Type B pancreatic cell (in vitro differentiated cells): ENCODE measurements at regions not wholly inside any gene's neighbourhood (a gene's known extent, or its start where the extent isn't known, plus 50 kb on each side); places are given as distances from the start of the nearest gene placed in this dataset.

Source experiments
- DNase-seq: peaks from one replicate; pipeline ENCODE4 v3.0.0; 2021; ENCODE audit warnings: mixed read lengths; ENCODE audit not compliant: unreplicated experiment; ENCODE audit errors: extremely low spot score
- H3K27ac Mint-ChIP-seq: 2 replicates; pipeline ENCODE4 v1.8.0; 2021; ENCODE audit warnings: mild to moderate bottlenecking, mixed read lengths
- H3K27me3 Mint-ChIP-seq: 2 replicates; pipeline ENCODE4 v1.8.0; 2021; ENCODE audit warnings: mixed read lengths
- H3K36me3 Mint-ChIP-seq: 2 replicates; pipeline ENCODE4 v1.8.0; 2021; ENCODE audit warnings: mixed read lengths
- H3K4me1 Mint-ChIP-seq: one replicate; pipeline ENCODE4 v1.8.0; 2021; ENCODE audit warnings: mixed read lengths; ENCODE audit not compliant: unreplicated experiment
- H3K4me3 Mint-ChIP-seq: 2 replicates; pipeline ENCODE4 v1.8.0; 2021; ENCODE audit warnings: mild to moderate bottlenecking, mixed read lengths
- H3K9me3 Mint-ChIP-seq: 2 replicates; pipeline ENCODE4 v1.8.0; 2021; ENCODE audit warnings: mixed read lengths
- CTCF ChIP-seq: fragments of 200-600 bp; sonication (generic); conservative IDR thresholded peaks from 2 replicates; pipeline ENCODE4 v1.5.0; 2021; ENCODE audit warnings: antibody characterized with exemption, mild to moderate bottlenecking

- TF ChIP-seq CTCF, result no peak
- no peak for DNase-seq
- Mint-ChIP-seq H3K36me3 (no peaks in the 10 kb centered on the region), H3K4me3 (no peak overlapping the region), H3K9me3 (no peaks in the 10 kb centered on the region), H3K4me1 (no peaks in the 10 kb centered on the region), H3K27ac (no peak overlapping the region), H3K27me3 (no peaks in the 10 kb centered on the region)
Measured at GRCh38 chr2:145625111-145625510, 1105.2 kb upstream of the ZEB2 start.

- Mint-ChIP-seq H3K36me3 (no peaks in the 10 kb centered on the region), H3K4me3 (no peak overlapping the region), H3K9me3 (no peaks in the 10 kb centered on the region), H3K27me3 (no peaks in the 10 kb centered on the region), H3K4me1 (no peaks in the 10 kb centered on the region), H3K27ac (no peak overlapping the region)
- no peak for TF ChIP-seq CTCF
- DNase-seq, result no peak
Measured at GRCh38 chr2:145623136-145623535, 1103.2 kb upstream of the ZEB2 start.

GRCh38 chr2:145622285-145622684 is 1102.4 kb upstream of the ZEB2 start:
- H3K4me1 Mint-ChIP-seq, result no peaks in the 10 kb centered on the region
- H3K4me3 Mint-ChIP-seq, result no peak overlapping the region
- H3K27me3 Mint-ChIP-seq, result no peaks in the 10 kb centered on the region
- DNase-seq, result no peak
- no peak for TF ChIP-seq CTCF
- H3K27ac Mint-ChIP-seq, result no peak overlapping the region
- H3K9me3 Mint-ChIP-seq, result no peaks in the 10 kb centered on the region
- no peaks in the 10 kb centered on the region for H3K36me3 Mint-ChIP-seq

GRCh38 chr2:145617906-145618305 is 1098.0 kb upstream of the ZEB2 start:
- Mint-ChIP-seq H3K9me3 (peaks cover 5% of the 10 kb centered on the region), H3K27me3 (no peaks in the 10 kb centered on the region), H3K4me1 (no peaks in the 10 kb centered on the region), H3K36me3 (no peaks in the 10 kb centered on the region), H3K4me3 (no peak overlapping the region), H3K27ac (no peak overlapping the region)
- TF ChIP-seq CTCF, result no peak
- DNase-seq, result no peak

- no peak for TF ChIP-seq CTCF
- no peak for DNase-seq
- Mint-ChIP-seq H3K27me3 (no peaks in the 10 kb centered on the region), H3K36me3 (no peaks in the 10 kb centered on the region), H3K9me3 (peaks cover 5% of the 10 kb centered on the region), H3K27ac (no peak overlapping the region), H3K4me3 (no peak overlapping the region), H3K4me1 (no peaks in the 10 kb centered on the region)
Measured at GRCh38 chr2:145617420-145617819, 1097.5 kb upstream of the ZEB2 start.

GRCh38 chr2:145615626-145616025 is 1095.7 kb upstream of the ZEB2 start:
- no peak overlapping the region for H3K27ac Mint-ChIP-seq
- no peak overlapping the region for H3K4me3 Mint-ChIP-seq
- no peaks in the 10 kb centered on the region for H3K27me3 Mint-ChIP-seq
- DNase-seq, result no peak
- TF ChIP-seq CTCF, result no peak
- H3K36me3 Mint-ChIP-seq, result no peaks in the 10 kb centered on the region
- peaks cover 5% of the 10 kb centered on the region for H3K9me3 Mint-ChIP-seq
- no peaks in the 10 kb centered on the region for H3K4me1 Mint-ChIP-seq
